B cell (primary cell): ENCODE measurements at regions not wholly inside any gene's neighbourhood (a gene's known extent, or its start where the extent isn't known, plus 50 kb on each side); places are given as distances from the start of the nearest gene placed in this dataset.

Source experiments
- EZH2 ChIP-seq: IDR thresholded peaks from 2 replicates; pipeline ENCODE4 v1.6.1; 2012; ENCODE audit warnings: borderline replicate concordance, low read depth, mild to moderate bottlenecking, moderate library complexity, low read length; ENCODE audit not compliant: insufficient read depth, poor library complexity, severe bottlenecking
- TF ChIP-seq, protein P1 (sequence below): fragments of 200-600 bp; IDR thresholded peaks from one replicate; pipeline ENCODE4 v1.8.0; 2022; ENCODE audit warnings: antibody characterized with exemption, mild to moderate bottlenecking

DNA sequence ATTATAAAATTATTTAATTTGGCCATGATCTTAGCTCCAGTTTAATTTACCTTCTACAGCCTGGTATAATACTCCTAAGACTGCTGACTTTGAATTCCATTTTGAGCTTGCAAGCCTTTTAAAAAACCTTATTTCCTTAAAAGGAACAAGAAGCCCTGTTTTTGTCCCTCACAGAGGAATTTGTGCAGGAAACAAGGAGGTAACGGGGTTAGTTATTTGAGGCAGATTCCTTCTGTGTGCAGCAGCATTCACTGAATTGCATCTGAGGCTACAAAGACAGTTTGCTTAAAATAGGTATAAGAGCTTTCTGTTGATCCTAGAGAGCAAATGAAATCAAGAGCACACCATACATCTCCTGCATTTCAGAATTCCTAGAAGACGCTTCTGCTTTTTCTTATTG, 403.3 kb upstream of the PRICKLE1 start:
- TF ChIP-seq, protein P1, sequence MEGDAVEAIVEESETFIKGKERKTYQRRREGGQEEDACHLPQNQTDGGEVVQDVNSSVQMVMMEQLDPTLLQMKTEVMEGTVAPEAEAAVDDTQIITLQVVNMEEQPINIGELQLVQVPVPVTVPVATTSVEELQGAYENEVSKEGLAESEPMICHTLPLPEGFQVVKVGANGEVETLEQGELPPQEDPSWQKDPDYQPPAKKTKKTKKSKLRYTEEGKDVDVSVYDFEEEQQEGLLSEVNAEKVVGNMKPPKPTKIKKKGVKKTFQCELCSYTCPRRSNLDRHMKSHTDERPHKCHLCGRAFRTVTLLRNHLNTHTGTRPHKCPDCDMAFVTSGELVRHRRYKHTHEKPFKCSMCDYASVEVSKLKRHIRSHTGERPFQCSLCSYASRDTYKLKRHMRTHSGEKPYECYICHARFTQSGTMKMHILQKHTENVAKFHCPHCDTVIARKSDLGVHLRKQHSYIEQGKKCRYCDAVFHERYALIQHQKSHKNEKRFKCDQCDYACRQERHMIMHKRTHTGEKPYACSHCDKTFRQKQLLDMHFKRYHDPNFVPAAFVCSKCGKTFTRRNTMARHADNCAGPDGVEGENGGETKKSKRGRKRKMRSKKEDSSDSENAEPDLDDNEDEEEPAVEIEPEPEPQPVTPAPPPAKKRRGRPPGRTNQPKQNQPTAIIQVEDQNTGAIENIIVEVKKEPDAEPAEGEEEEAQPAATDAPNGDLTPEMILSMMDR = no peak
- TF ChIP-seq EZH2 = no peak
